22Rv1 (cell line): ENCODE measurements at regions not wholly inside any gene's neighbourhood (a gene's known extent, or its start where the extent isn't known, plus 50 kb on each side); places are given as distances from the start of the nearest gene placed in this dataset.

Experiments
- H3K27ac ChIP-seq: fragments of 450-650 bp; 2 replicates; pipeline ENCODE4 v1.5.1; 2017
- ZFX ChIP-seq: fragments of 450-650 bp; IDR thresholded peaks from 2 replicates; pipeline ENCODE4 v1.6.1; 2017; ENCODE audit warnings: antibody characterized with exemption, borderline replicate concordance
- TF ChIP-seq, protein P1 (sequence below): fragments of 450-650 bp; IDR thresholded peaks from 2 replicates; pipeline ENCODE4 v1.5.1; 2017; ENCODE audit warnings: mild to moderate bottlenecking

DNA sequence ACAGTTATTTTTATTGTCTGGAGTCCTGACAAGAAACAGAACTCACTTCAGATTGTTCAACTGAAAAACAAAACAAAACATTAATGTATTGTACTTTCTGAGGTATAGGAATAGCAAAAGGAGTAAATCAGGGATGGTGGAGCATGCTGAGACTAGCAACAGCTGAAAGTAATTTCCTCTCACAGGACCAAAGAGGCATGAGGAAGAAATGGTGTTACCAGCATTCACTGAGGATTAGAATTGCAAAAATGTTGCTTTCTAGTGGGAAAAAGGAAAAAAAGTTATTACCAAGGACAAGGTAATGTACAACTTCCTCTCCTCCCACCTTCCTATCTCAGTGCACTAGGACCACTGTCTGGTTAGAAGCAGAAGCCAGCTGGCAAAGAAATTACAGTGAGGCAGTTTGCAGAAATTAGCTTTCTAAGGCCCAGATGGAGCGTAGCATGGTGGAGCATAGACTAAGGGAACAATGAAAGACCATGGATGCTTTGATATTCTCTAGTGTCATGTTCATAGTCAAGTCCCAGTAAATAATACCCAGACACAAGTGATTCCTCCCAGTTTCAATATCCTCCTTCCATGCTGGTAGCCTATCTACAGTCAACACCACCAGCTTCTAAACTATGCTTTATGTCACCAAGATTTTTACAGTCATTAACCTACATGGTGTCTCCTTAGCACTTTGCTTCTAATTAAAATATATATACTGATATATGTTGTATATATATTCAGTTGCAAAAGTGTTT lies 133.7 kb upstream of the DCN start:
- TF ChIP-seq, protein P1, sequence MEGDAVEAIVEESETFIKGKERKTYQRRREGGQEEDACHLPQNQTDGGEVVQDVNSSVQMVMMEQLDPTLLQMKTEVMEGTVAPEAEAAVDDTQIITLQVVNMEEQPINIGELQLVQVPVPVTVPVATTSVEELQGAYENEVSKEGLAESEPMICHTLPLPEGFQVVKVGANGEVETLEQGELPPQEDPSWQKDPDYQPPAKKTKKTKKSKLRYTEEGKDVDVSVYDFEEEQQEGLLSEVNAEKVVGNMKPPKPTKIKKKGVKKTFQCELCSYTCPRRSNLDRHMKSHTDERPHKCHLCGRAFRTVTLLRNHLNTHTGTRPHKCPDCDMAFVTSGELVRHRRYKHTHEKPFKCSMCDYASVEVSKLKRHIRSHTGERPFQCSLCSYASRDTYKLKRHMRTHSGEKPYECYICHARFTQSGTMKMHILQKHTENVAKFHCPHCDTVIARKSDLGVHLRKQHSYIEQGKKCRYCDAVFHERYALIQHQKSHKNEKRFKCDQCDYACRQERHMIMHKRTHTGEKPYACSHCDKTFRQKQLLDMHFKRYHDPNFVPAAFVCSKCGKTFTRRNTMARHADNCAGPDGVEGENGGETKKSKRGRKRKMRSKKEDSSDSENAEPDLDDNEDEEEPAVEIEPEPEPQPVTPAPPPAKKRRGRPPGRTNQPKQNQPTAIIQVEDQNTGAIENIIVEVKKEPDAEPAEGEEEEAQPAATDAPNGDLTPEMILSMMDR = no peak
- TF ChIP-seq ZFX = no peak
- H3K27ac ChIP-seq = no peak overlapping the region

DNA sequence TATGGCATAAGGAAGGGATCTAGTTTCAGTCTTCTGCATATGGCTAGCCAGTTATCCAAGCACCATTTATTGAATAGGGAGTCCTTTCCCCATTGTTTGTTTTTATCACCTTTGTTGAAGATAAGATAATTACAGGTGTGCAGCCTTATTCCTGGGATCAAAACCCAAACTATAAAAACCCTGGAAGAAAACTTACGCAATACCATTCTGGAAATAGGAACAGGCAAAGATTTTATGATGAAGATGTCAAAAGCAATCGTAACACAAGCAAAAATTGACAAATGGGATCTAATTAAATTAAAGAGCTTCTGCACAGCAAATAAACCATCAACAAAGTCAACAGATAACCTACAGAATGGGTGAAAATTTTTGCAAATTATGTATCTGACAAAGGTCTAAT lies 128.5 kb upstream of the DCN start:
- TF ChIP-seq ZFX = no peak
- TF ChIP-seq, protein P1 = no peak
- no peak overlapping the region for H3K27ac ChIP-seq

DNA sequence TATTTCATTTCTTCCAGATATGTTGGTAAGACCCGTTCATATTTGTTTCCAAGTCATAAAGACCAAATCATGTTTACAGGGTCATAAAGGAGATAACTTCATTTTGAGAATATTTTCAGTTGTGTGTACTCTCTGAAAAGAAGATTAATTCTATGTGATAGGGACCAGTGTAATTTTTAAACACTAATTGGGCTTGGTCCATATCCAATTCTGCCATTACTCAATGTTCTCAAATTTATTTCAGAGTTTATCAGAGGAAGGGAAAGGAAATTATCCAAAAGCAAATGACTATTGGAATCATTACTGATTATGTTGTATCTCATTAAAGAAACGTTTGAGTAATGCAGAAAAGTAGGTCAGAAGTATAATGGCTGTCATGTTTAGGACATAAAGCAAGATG lies 126.8 kb upstream of the DCN start:
- TF ChIP-seq ZFX = no peak
- TF ChIP-seq, protein P1 = no peak
- H3K27ac ChIP-seq = peak overlapping the region; percentile 46

DNA sequence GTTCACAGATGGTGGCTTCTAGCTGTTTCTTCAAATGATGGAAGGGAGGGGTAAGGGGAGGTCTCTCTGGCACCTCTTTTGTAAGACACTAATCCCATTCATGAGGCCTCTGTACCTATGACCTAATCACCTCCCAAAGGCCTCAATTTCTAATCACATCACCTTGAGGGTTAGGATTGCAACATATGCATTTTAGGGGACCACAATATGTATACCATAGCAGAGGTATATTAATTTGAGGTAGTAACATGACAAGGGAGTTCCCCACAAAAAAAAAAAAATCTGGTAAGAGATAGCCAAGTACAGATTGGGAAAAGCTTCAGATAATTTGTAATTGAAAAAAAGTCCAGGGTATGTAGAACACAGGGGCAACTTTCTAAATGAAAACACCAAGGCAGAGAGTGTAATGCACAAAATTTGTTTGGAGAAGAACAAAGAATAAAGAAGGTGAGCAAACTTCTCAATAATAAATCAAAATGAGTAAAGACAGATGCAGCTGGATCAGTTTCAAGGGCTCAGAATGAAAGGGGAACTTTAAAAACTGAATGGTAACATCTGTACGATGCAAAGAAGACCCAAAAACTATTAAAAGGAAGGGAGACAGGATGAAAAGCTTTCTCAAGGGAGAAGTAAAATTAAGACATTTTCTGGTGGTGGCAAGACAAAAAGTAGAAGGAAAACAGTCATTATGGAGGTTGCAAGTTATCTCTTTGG lies 125.5 kb upstream of the DCN start:
- TF ChIP-seq, protein P1 = no peak
- no peak for TF ChIP-seq ZFX
- H3K27ac ChIP-seq = peak overlapping the region; percentile 46

DNA sequence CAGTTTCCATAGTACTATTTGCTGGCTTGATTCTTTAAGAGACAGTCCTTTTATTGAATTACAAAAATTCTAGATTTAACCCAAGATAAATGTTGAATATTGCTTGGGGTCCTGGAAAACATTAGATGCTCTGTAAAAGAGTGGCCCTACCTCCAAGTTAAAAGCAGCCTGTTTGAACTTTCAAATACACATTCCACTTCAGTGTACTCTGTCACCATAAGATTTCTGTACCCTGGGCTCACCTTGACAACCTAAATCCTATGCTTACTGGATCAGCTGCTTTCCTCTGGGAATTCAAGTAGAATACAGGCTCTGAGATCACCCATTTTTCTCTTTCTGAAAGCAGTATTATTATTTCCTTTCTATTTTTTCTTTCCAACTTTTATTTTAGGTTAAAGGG lies 107.7 kb upstream of the DCN start:
- TF ChIP-seq, protein P1 = no peak
- no peak for TF ChIP-seq ZFX
- H3K27ac ChIP-seq = no peak overlapping the region

DNA sequence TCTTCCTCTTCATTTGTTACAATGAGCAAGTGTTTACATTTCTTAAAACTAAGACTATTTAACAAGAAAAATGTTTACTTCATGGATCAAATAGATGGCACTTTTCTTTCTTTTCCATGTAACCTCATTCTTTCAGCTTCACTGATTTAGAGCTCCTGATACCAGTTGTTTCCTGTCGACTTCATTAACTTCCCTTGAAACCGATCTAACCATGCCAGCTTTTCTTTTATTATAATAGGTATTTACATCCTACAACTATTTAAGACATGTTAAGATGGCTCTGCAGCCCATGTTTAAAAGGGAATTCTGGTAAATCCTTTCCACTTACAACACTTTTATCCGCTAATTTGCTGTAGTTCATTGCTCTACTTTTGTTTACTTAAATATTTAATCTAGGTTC lies 107.3 kb upstream of the DCN start:
- no peak overlapping the region for H3K27ac ChIP-seq
- no peak for TF ChIP-seq ZFX
- TF ChIP-seq, protein P1 = no peak

DNA sequence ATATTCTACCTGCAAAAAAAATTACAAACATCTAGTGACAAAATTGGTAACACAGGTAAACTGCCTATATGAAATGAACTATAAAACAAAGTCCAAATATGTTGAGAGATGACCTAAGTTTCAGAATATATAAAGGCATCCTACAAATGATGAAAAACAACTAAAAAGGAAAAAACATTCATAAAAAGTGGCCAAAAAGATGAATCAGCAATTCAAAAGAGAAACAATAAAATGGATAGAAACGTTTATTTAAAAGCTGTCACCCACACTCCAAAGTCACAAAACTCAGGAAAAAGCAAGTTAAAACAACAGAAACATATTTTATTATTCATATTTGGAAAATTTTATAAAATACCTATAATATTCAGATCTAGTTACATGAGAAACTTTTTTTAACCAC lies 106.5 kb upstream of the DCN start:
- TF ChIP-seq, protein P1 = no peak
- no peak for TF ChIP-seq ZFX
- H3K27ac ChIP-seq = no peak overlapping the region
